Stomach (tissue), 4 donors: ENCODE measurements at regions not wholly inside any gene's neighbourhood (a gene's known extent, or its start where the extent isn't known, plus 50 kb on each side); places are given as distances from the start of the nearest gene placed in this dataset.

ENCODE experiments used
- CTCF ChIP-seq, 7 experiments: fragments of 450-650 bp in 4 of 7; fragments of 200-600 bp in 3 of 7; sonication (generic) in 3 of 7; IDR thresholded peaks; one replicate each; pipeline ENCODE4 v1.5.1; 2016 to 2019; ENCODE audit warnings: antibody characterized with exemption in 7 of 7, control low read depth in 2 of 7, mild to moderate bottlenecking in 1 of 7
- POLR2AphosphoS5 ChIP-seq, 3 donors: sonication (generic); formaldehyde crosslinking; IDR thresholded peaks; one replicate each; pipeline ENCODE4 v1.6.1; 2016; ENCODE audit warnings: antibody characterized with exemption in 3 of 3

DNA sequence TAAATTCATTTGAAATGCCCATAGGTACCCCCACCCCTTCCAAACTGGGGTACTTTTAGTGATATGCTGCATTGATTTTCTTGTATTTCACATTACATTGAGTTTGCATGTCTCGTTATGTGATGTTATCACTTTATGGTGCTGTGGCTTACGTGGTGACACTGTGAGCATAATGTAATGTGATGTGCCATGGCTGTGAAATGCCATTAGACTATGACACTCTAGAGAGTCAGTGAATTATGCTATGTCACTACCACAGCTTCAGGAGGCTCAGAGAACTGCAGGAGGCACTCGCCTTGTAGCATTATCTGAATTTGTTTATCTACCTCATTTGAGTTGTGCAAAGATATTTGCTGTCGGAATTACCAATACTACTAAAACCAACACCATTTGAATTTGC is 590.1 kb upstream of the SLC10A2 start:
- TF ChIP-seq CTCF (IDR thresholded peaks at IDR 0.05) (no peak), POLR2AphosphoS5 (IDR thresholded peaks at IDR 0.05) (no peak)
